ENCODE measurements at regions not wholly inside any gene's neighbourhood (a gene's known extent, or its start where the extent isn't known, plus 50 kb on each side); places are given as distances from the start of the nearest gene placed in this dataset.

- TF ChIP-seq TCF7L2 (IDR thresholded peaks at IDR 0.05; ENCODE audit: borderline replicate concordance, extremely low read depth, insufficient read depth, insufficient read length): no peak
Measured at GRCh38 chr3:153856932-153857331, 264.3 kb upstream of the ARHGEF26 start (continued).

- H4K20me1 ChIP-seq (ENCODE audit: insufficient read depth): no peaks in the 10 kb centered on the region
- ChIA-PET RAD21 (ENCODE audit: low non-redundant PET in 1 of 2, low total read pairs in 2 of 2, uncharacterized antibody in 2 of 2, unreplicated experiment in 2 of 2) (no interaction called here), POLR2A (no interaction called here), CTCF (no interaction called here)
- H3K9me3 ChIP-seq (ENCODE audit: control insufficient read depth in 1 of 2, insufficient read depth in 1 of 2, low read depth in 1 of 2, low read length in 2 of 2): no peaks in the 10 kb centered on the region
- H2AFZ ChIP-seq (ENCODE audit: low read depth, low read length, poor library complexity, severe bottlenecking): no peak overlapping the region
- H3K9me2 ChIP-seq (ENCODE audit: insufficient read depth): no peaks in the 10 kb centered on the region
- H3K27ac ChIP-seq (ENCODE audit: low read depth, low read length): no peak overlapping the region
- ATAC-seq (no peak), DNase-seq (ENCODE audit: low read depth, low spot score) (no peak)
- no TSS peak for BruUV-seq (replicated peaks)
- no peaks in the 10 kb centered on the region for H3K4me1 ChIP-seq (ENCODE audit: control insufficient read depth in 1 of 2, insufficient read depth in 2 of 2, low read length in 2 of 2)
- intact Hi-C loops (cut with micrococcal nuclease): no loop called here
- TF ChIP-seq CBX3 (IDR thresholded peaks at IDR 0.05; ENCODE audit: low read depth) (no peak), EZH2phosphoT487 (IDR thresholded peaks at IDR 0.05; ENCODE audit: borderline replicate concordance) (no peak), POLR2AphosphoS5 (IDR thresholded peaks at IDR 0.05; ENCODE audit: low read depth, low read length) (no peak), REST (IDR thresholded peaks at IDR 0.05; ENCODE audit: low read depth) (no peak)
- no peak overlapping the region for H3K4me2 ChIP-seq (ENCODE audit: low read length)
- H3K27me3 ChIP-seq (ENCODE audit: insufficient read depth, low read length): no peaks in the 10 kb centered on the region
- H3K79me2 ChIP-seq (ENCODE audit: insufficient read depth, low read length): no peaks in the 10 kb centered on the region
- no peaks in the 10 kb centered on the region for H3K36me3 ChIP-seq (ENCODE audit: control insufficient read depth in 1 of 2, insufficient read depth in 2 of 2, low read length in 2 of 2)
- no peak overlapping the region for H3K4me3 ChIP-seq (replicated peaks in 1 of 2; ENCODE audit: low read depth in 1 of 2, low read length in 2 of 2)
- H3K9ac ChIP-seq (ENCODE audit: low read length): no peak overlapping the region
Measured at GRCh38 chr3:153864793-153865192, 256.4 kb upstream of the ARHGEF26 start.

Data from HCT116 (cell line).